Parathyroid adenoma (tissue), 2 donors: ENCODE measurements at regions not wholly inside any gene's neighbourhood (a gene's known extent, or its start where the extent isn't known, plus 50 kb on each side); places are given as distances from the start of the nearest gene placed in this dataset.

Experiments used
- H2AFZ ChIP-seq: fragments of 300-600 bp; sonication (generic); one replicate; pipeline ENCODE4 v1.7.0; 2017; ENCODE audit warnings: antibody characterized with exemption, mild to moderate bottlenecking
- H3K27ac ChIP-seq: fragments of 300-600 bp; sonication (generic); one replicate; pipeline ENCODE4 v1.7.0; 2017
- H3K27me3 ChIP-seq: fragments of 300-600 bp; sonication (generic); one replicate; pipeline ENCODE4 v1.7.0; 2017; ENCODE audit warnings: low read length; ENCODE audit not compliant: control insufficient read depth, insufficient read depth
- H3K36me3 ChIP-seq: fragments of 300-600 bp; sonication (generic); one replicate; pipeline ENCODE4 v1.7.0; 2017; ENCODE audit warnings: low read length; ENCODE audit not compliant: control insufficient read depth, insufficient read depth
- H3K4me1 ChIP-seq: fragments of 300-600 bp; sonication (generic); one replicate; pipeline ENCODE4 v1.7.0; 2017; ENCODE audit warnings: control low read depth
- H3K4me2 ChIP-seq: fragments of 300-600 bp; sonication (generic); one replicate; pipeline ENCODE4 v1.7.0; 2017; ENCODE audit warnings: low read length
- H3K4me3 ChIP-seq: fragments of 300-600 bp; sonication (generic); one replicate; pipeline ENCODE4 v1.7.0; 2017; ENCODE audit warnings: low read depth, low read length
- H3K79me2 ChIP-seq: fragments of 300-600 bp; sonication (generic); one replicate; pipeline ENCODE4 v1.7.0; 2017; ENCODE audit warnings: control low read depth
- H3K9ac ChIP-seq: fragments of 300-600 bp; sonication (generic); one replicate; pipeline ENCODE4 v1.7.0; 2017; ENCODE audit warnings: mild to moderate bottlenecking
- H3K9me3 ChIP-seq: fragments of 300-600 bp; sonication (generic); one replicate; pipeline ENCODE4 v1.7.0; 2017; ENCODE audit warnings: low read length; ENCODE audit not compliant: control insufficient read depth
- TF ChIP-seq, protein P1 (sequence below): fragments of 300-600 bp; sonication (generic); IDR thresholded peaks from one replicate; pipeline ENCODE4 v1.7.0; 2017; ENCODE audit warnings: antibody characterized with exemption, mild to moderate bottlenecking
- donor health status: primary hyperparathyroidism.

DNA sequence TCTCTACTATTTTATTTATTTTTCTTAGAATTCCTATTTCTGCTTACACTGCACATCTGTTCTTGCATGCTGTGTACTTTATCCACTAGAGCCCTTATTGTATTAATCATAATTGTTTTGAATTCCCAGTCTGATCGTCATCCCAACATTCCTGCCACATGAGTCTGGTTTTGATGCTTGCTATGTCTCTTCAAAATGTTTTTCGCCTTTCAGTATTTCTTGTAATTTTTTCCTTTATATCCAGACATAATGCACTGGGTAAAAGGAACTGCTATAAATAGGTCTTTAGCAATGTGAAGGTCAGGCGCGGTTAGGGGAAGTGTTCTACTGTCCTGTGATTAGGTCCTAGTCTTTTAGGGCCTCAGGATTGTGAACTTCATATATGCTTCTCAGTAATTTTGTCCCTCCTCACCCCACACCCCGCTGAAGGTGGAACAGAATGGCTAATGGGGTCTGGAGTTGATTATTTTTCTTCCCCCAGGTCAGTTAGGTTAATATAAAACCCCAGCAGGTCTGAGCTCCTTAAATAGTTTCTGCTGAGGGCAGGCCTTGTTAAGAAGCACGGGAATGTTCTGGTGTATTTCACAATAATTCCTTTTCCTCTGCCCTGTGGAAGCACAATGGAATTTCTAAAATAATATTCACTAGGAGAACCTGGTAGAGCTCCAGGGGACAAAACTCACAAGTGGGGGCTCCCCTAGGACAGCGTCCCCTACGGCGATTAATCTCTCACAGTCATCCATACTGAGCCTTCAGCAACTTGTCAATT is 146.6 kb upstream of the TUT7 start:
- Histone ChIP-seq H3K9me3 (no peaks in the 10 kb centered on the region), H3K4me3 (no peak overlapping the region), H2AFZ (no peak overlapping the region), H3K27ac (no peak overlapping the region), H3K36me3 (no peaks in the 10 kb centered on the region), H3K4me2 (no peak overlapping the region), H3K27me3 (no peaks in the 10 kb centered on the region), H3K4me1 (no peaks in the 10 kb centered on the region), H3K9ac (no peak overlapping the region), H3K79me2 (no peaks in the 10 kb centered on the region)
- TF ChIP-seq, protein P1, sequence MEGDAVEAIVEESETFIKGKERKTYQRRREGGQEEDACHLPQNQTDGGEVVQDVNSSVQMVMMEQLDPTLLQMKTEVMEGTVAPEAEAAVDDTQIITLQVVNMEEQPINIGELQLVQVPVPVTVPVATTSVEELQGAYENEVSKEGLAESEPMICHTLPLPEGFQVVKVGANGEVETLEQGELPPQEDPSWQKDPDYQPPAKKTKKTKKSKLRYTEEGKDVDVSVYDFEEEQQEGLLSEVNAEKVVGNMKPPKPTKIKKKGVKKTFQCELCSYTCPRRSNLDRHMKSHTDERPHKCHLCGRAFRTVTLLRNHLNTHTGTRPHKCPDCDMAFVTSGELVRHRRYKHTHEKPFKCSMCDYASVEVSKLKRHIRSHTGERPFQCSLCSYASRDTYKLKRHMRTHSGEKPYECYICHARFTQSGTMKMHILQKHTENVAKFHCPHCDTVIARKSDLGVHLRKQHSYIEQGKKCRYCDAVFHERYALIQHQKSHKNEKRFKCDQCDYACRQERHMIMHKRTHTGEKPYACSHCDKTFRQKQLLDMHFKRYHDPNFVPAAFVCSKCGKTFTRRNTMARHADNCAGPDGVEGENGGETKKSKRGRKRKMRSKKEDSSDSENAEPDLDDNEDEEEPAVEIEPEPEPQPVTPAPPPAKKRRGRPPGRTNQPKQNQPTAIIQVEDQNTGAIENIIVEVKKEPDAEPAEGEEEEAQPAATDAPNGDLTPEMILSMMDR: no peak

DNA sequence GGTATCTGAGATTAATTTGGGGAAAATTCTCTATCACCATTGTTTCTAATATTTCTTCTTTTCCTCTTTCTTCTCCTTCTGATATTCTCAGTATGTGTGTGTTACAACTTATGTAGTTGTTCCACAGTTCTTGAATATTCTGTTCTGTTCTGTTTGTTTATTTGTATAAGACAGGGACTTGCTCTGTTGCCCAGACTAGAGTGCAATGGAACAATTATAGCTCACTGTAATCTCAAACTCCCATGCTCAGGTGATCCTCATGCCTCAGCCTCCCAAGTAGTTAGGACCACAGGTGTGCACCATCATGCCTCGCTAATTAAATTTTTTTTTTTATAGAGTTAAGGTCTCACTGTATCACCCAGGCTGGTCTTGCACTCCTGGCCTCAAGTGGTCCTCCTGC is 145.8 kb upstream of the TUT7 start:
- TF ChIP-seq, protein P1: no peak
- H3K27ac ChIP-seq: no peak overlapping the region

DNA sequence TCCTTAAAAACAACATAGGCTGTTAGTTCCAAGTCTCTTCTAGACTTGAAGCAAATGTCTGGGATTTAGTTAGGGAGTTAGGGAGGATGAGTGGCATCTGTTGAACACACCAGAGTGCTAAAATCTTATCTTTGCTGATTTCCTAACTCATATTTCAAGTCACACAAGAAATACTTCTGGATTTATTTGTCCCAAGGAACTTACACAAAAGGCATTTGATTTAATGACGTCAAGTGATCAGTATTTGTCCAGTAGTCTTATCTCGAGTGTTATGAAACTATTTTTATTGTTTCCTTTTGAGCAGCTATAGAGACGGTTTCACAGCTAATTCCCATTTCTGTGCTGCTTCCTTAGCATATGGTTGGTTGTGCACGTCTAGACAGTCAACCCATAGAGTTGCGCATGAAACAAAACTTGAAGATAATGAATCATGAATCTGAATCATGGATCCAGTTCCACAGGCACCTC is 140.5 kb upstream of the TUT7 start:
- no peaks in the 10 kb centered on the region for H3K9me3 ChIP-seq
- H3K9ac ChIP-seq: no peak overlapping the region
- H3K79me2 ChIP-seq: no peaks in the 10 kb centered on the region
- H2AFZ ChIP-seq: no peak overlapping the region
- H3K27me3 ChIP-seq: no peaks in the 10 kb centered on the region
- no peak overlapping the region for H3K4me3 ChIP-seq
- H3K27ac ChIP-seq: no peak overlapping the region
- TF ChIP-seq, protein P1: no peak
- no peaks in the 10 kb centered on the region for H3K4me1 ChIP-seq
- no peak overlapping the region for H3K4me2 ChIP-seq
- no peaks in the 10 kb centered on the region for H3K36me3 ChIP-seq

More for the DNA sequence above, 145.8 kb upstream of the TUT7 start:
- H3K36me3 ChIP-seq: no peaks in the 10 kb centered on the region
- no peak overlapping the region for H3K4me3 ChIP-seq
- H3K4me1 ChIP-seq: no peaks in the 10 kb centered on the region
- H3K4me2 ChIP-seq: no peak overlapping the region
- H3K27me3 ChIP-seq: no peaks in the 10 kb centered on the region
- H3K9ac ChIP-seq: no peak overlapping the region
- no peaks in the 10 kb centered on the region for H3K9me3 ChIP-seq
- no peak overlapping the region for H2AFZ ChIP-seq
- no peaks in the 10 kb centered on the region for H3K79me2 ChIP-seq

DNA sequence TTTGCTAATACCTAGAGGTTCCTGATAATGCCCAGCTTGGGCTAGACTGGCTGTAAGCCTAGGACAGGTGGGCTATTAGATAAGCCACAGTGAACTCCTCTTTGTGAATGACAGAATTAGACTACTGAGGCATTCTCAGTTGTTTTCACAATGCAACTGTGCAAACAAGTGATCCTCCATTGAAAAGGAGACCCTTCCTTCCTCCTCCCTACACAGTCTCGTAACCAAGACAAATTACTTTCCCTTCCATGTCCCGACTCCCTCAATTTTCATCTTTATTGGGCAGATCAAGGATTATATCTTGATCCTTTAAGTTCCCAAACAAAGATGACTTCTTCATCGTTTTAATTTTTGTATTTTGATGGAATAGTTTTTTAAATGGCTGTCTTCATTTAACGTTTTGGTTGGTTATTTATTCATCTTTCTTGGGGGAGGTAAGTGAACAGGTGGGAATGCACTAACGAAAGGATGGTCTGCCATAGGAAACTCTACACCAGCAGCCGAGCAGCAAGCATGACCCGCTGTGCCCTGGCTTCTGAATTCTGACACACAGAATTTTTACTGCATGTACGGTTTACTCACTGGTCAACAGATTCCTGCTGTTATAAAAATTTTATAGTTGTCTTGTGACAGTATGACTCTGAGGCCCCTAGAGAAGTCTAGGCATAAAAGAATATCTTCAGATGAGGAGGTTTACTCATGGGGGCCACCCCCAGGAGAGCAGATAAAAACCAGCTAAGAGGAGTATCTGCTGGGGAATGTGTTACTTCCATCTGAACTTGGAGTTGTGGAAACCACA is 137.5 kb upstream of the TUT7 start:
- H3K4me1 ChIP-seq: no peaks in the 10 kb centered on the region
- H2AFZ ChIP-seq: no peak overlapping the region
- H3K9ac ChIP-seq: no peak overlapping the region
- H3K79me2 ChIP-seq: no peaks in the 10 kb centered on the region
- no peaks in the 10 kb centered on the region for H3K27me3 ChIP-seq
- H3K36me3 ChIP-seq: no peaks in the 10 kb centered on the region
- H3K27ac ChIP-seq: no peak overlapping the region
- TF ChIP-seq, protein P1: no peak
- no peaks in the 10 kb centered on the region for H3K9me3 ChIP-seq
- H3K4me2 ChIP-seq: no peak overlapping the region
- no peak overlapping the region for H3K4me3 ChIP-seq
